Tibial artery (tissue), 4 donors: ENCODE measurements at regions not wholly inside any gene's neighbourhood (a gene's known extent, or its start where the extent isn't known, plus 50 kb on each side); places are given as distances from the start of the nearest gene placed in this dataset.

ENCODE experiments used
- DNase-seq, 2 donors: peaks; one replicate each; pipeline ENCODE4 v3.0.0-alpha.2; 2019
- H3K27ac ChIP-seq, 2 donors: fragments of 200-600 bp; sonication (generic) in 1 of 2; 1 replicate in 1 of 2; 2 replicates in 1 of 2; pipeline ENCODE4 v1.5.1; 2018 to 2019; ENCODE audit warnings: mild to moderate bottlenecking in 1 of 2
- H3K27me3 ChIP-seq, 2 donors: fragments of 200-600 bp; sonication (generic) in 1 of 2; one replicate each; pipeline versions ENCODE4 v1.5.1 to v1.6.0; 2016 to 2019
- H3K36me3 ChIP-seq, 3 donors: fragments of 200-600 bp; sonication (generic) in 2 of 3; one replicate each; pipeline ENCODE4 v1.5.1; 2016 to 2019; ENCODE audit warnings: mild to moderate bottlenecking in 2 of 3
- H3K4me1 ChIP-seq, 4 donors: fragments of 200-600 bp; sonication (generic) in 2 of 4; 1 replicate in 3 of 4; 2 replicates in 1 of 4; pipeline ENCODE4 v1.5.1; 2016 to 2019
- H3K4me3 ChIP-seq, 2 donors: fragments of 200-600 bp; sonication (generic) in 1 of 2; 1 replicate in 1 of 2; 2 replicates in 1 of 2; pipeline ENCODE4 v1.5.1; 2018 to 2019; ENCODE audit warnings: mild to moderate bottlenecking in 2 of 2
- H3K9me3 ChIP-seq, 3 donors: fragments of 200-600 bp; sonication (generic) in 1 of 3; one replicate each; pipeline ENCODE4 v1.5.1; 2016 to 2019
- CTCF ChIP-seq, 2 experiments: fragments of 200-600 bp in 1 of 2; fragments of 450-650 bp in 1 of 2; IDR thresholded peaks; one replicate each; pipeline ENCODE4 v1.5.1; 2017 to 2019; ENCODE audit warnings: antibody characterized with exemption in 2 of 2, mild to moderate bottlenecking in 1 of 2, moderate library complexity in 1 of 2
- intact Hi-C: fragments of 100-400 bp; cut with DNase I; formaldehyde crosslinking; loops from one replicate; pipeline ENCODE4 v1.15.0; 2023; ENCODE audit warnings: low total_unique reads

- Histone ChIP-seq H3K27ac (no peak overlapping the region), H3K4me1 (peaks cover 0 to 4% (median 0%) of the 10 kb centered on the region in 4 donors), H3K4me3 (no peak overlapping the region), H3K36me3 (no peaks in the 10 kb centered on the region), H3K9me3 (no peaks in the 10 kb centered on the region), H3K27me3 (no peaks in the 10 kb centered on the region)
- intact Hi-C loops: no loop called here
- DNase-seq: no peak
- no peak for TF ChIP-seq CTCF (IDR thresholded peaks at IDR 0.05)
These were observed 505.1 kb downstream of the FOXO1 start for GRCh38 chr13:40161351-40161810.

GRCh38 chr13:40161931-40162330 is 504.5 kb downstream of the FOXO1 start:
- Histone ChIP-seq H3K27me3 (no peaks in the 10 kb centered on the region), H3K4me1 (peaks cover 0 to 4% (median 0%) of the 10 kb centered on the region in 4 donors), H3K9me3 (no peaks in the 10 kb centered on the region), H3K36me3 (no peaks in the 10 kb centered on the region), H3K27ac (no peak overlapping the region), H3K4me3 (no peak overlapping the region)
- TF ChIP-seq CTCF (IDR thresholded peaks at IDR 0.05): no peak
- DNase-seq: no peak
- intact Hi-C loops: no loop called here

- Histone ChIP-seq H3K36me3 (no peaks in the 10 kb centered on the region), H3K27ac (no peak overlapping the region), H3K9me3 (no peaks in the 10 kb centered on the region), H3K4me1 (peaks cover 0 to 4% (median 0%) of the 10 kb centered on the region in 4 donors), H3K27me3 (no peaks in the 10 kb centered on the region), H3K4me3 (no peak overlapping the region)
- no peak for DNase-seq
- intact Hi-C loops: no loop called here
- TF ChIP-seq CTCF (IDR thresholded peaks at IDR 0.05): no peak
These were observed 503.1 kb downstream of the FOXO1 start for GRCh38 chr13:40163066-40164000.

GRCh38 chr13:40164133-40164532 is 502.3 kb downstream of the FOXO1 start:
- Histone ChIP-seq H3K4me3 (no peak overlapping the region), H3K36me3 (no peaks in the 10 kb centered on the region), H3K27me3 (no peaks in the 10 kb centered on the region), H3K9me3 (no peaks in the 10 kb centered on the region), H3K27ac (no peak overlapping the region), H3K4me1 (peaks cover 0 to 10% (median 0%) of the 10 kb centered on the region in 4 donors)
- TF ChIP-seq CTCF (IDR thresholded peaks at IDR 0.05): no peak
- peak in 1 of 2 donors; percentile 39 for DNase-seq
- intact Hi-C loops: no loop called here

- H3K27ac ChIP-seq: no peak overlapping the region
- TF ChIP-seq CTCF (IDR thresholded peaks at IDR 0.05): no peak
- DNase-seq: no peak
- H3K27me3 ChIP-seq: no peaks in the 10 kb centered on the region
- no peaks in the 10 kb centered on the region for H3K36me3 ChIP-seq
- intact Hi-C loops: no loop called here
- peaks cover 0 to 10% (median 0%) of the 10 kb centered on the region in 4 donors for H3K4me1 ChIP-seq
- no peak overlapping the region for H3K4me3 ChIP-seq
- H3K9me3 ChIP-seq: no peaks in the 10 kb centered on the region
These were observed 501.0 kb downstream of the FOXO1 start for GRCh38 chr13:40165316-40165932.
